ENCODE measurements at regions not wholly inside any gene's neighbourhood (a gene's known extent, or its start where the extent isn't known, plus 50 kb on each side); places are given as distances from the start of the nearest gene placed in this dataset.
A peak's percentile ranks its signal among the peaks of the same experiment; 100 is the strongest.

DNA sequence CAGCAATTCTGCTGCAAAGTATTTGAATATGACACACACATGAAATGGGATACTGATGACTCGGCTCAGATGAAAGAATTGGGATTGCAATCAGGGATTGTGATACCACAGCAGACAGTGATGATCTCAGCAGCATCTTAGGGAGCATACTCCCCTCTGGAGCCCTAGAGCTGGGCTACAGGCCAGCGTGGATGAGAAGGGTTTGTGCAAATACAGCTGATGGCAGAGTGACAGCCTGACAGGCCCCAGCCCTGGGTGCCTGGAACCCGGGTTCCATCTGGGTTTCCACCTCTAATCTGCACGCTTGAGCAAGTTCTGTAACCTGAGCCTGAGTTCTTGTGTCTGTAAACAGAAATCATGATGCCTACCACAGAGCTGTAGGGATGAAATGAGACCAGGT is 418.0 kb downstream of the LRATD1 start:
- H3K9me3 ChIP-seq (ENCODE audit: insufficient read depth, low read length, severe bottlenecking): no peaks in the 10 kb centered on the region
- no peaks in the 10 kb centered on the region for H3K36me3 ChIP-seq (ENCODE audit: insufficient read depth, low read length)
- no peaks in the 10 kb centered on the region for H3K79me2 ChIP-seq (ENCODE audit: insufficient read depth, low read length)
- H2AFZ ChIP-seq (ENCODE audit: low read depth, low read length): no peak overlapping the region
- ATAC-seq (ENCODE audit: insufficient read depth, low read depth) (no peak), DNase-seq (no peak)
- TF ChIP-seq EZH2 (IDR thresholded peaks at IDR 0.05; ENCODE audit: borderline replicate concordance, low read depth, low read length, severe bottlenecking): no peak
- TF ChIP-seq, protein P1, sequence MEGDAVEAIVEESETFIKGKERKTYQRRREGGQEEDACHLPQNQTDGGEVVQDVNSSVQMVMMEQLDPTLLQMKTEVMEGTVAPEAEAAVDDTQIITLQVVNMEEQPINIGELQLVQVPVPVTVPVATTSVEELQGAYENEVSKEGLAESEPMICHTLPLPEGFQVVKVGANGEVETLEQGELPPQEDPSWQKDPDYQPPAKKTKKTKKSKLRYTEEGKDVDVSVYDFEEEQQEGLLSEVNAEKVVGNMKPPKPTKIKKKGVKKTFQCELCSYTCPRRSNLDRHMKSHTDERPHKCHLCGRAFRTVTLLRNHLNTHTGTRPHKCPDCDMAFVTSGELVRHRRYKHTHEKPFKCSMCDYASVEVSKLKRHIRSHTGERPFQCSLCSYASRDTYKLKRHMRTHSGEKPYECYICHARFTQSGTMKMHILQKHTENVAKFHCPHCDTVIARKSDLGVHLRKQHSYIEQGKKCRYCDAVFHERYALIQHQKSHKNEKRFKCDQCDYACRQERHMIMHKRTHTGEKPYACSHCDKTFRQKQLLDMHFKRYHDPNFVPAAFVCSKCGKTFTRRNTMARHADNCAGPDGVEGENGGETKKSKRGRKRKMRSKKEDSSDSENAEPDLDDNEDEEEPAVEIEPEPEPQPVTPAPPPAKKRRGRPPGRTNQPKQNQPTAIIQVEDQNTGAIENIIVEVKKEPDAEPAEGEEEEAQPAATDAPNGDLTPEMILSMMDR (IDR thresholded peaks at IDR 0.05; ENCODE audit: borderline replicate concordance, extremely low read depth, low read length, poor library complexity, severe bottlenecking): no peak
- H3K4me2 ChIP-seq (ENCODE audit: insufficient read depth, low read length): no peak overlapping the region
- H3K4me3 ChIP-seq (ENCODE audit: low read depth in 1 of 2, low read length in 2 of 2): no peak overlapping the region
- H3K4me1 ChIP-seq (ENCODE audit: insufficient read depth, low read length): no peaks in the 10 kb centered on the region
- no peak overlapping the region for H3K9ac ChIP-seq (ENCODE audit: low read depth, low read length)
- no peaks in the 10 kb centered on the region for H3K27me3 ChIP-seq (ENCODE audit: insufficient read depth, low read length, poor library complexity)
- no peak overlapping the region for H3K27ac ChIP-seq (ENCODE audit: low read length)
- H4K20me1 ChIP-seq (ENCODE audit: insufficient read depth, low read length): no peaks in the 10 kb centered on the region

DNA sequence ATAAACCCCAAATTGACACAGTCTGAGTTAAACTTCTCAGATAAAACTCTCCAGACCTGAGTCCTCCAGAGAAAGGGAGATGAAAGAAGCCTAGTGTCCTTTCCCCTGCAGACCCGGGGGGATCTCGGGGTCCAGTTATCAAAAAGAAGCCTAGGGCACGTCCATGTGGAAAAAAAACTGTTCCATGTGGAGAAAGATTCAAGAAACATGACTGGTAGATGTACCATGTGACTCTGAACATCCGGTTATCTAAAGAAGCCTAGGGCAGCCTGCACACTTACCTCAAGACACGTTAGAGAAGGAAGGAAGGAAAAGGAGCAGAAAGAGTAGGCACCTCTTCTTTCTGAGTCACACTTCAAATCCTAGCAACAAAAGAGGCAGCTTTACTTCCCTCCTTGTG is 421.0 kb downstream of the LRATD1 start:
- no peak overlapping the region for H2AFZ ChIP-seq (ENCODE audit: low read depth, low read length)
- no peaks in the 10 kb centered on the region for H4K20me1 ChIP-seq (ENCODE audit: insufficient read depth, low read length)
- no peak overlapping the region for H3K27ac ChIP-seq (ENCODE audit: low read length)
- no peaks in the 10 kb centered on the region for H3K36me3 ChIP-seq (ENCODE audit: insufficient read depth, low read length)
- H3K79me2 ChIP-seq (ENCODE audit: insufficient read depth, low read length): no peaks in the 10 kb centered on the region
- H3K27me3 ChIP-seq (ENCODE audit: insufficient read depth, low read length, poor library complexity): no peaks in the 10 kb centered on the region
- no peaks in the 10 kb centered on the region for H3K4me1 ChIP-seq (ENCODE audit: insufficient read depth, low read length)
- no peak overlapping the region for H3K9ac ChIP-seq (ENCODE audit: low read depth, low read length)
- ATAC-seq (ENCODE audit: insufficient read depth, low read depth) (no peak), DNase-seq (no peak)
- H3K9me3 ChIP-seq (ENCODE audit: insufficient read depth, low read length, severe bottlenecking): no peaks in the 10 kb centered on the region
- TF ChIP-seq, protein P1 (IDR thresholded peaks at IDR 0.05; ENCODE audit: borderline replicate concordance, extremely low read depth, low read length, poor library complexity, severe bottlenecking): no peak
- TF ChIP-seq EZH2 (IDR thresholded peaks at IDR 0.05; ENCODE audit: borderline replicate concordance, low read depth, low read length, severe bottlenecking): no peak
- H3K4me2 ChIP-seq (ENCODE audit: insufficient read depth, low read length): no peak overlapping the region
- no peak overlapping the region for H3K4me3 ChIP-seq (ENCODE audit: low read depth in 1 of 2, low read length in 2 of 2)

DNA sequence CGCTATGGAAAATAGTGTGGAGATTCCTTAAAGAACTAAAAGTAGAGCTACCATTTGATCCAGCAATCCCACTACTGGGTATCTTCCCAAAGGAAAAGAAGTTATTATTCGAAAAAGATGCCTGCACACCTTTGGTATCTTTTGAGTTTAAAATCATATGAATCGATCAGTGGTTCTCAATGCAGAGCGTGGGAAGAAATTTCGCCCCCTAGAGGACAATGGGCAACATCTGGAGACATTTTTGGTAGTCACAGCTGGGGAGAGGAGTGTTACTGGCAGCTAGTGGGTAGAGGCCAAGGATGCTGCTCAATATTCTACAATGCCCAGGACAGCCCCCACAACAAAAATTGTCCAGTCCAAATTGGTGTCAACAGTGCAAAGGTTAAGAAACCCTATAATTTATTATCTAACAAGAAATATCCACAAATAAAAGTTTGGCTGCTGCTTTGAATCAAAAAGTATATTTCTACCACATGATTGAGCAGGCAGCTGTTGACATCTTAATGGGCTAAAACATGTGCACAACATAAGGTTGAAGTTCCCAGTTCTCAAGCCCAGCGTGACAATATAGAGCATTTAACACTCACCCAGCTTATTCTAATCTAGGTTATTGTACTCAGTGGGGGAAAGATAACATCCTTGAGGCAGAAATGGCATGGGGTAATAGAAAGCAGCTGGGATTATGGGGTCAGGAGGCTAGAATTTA is 425.7 kb downstream of the LRATD1 start:
- no peak for TF ChIP-seq EZH2 (IDR thresholded peaks at IDR 0.05; ENCODE audit: borderline replicate concordance, low read depth, low read length, severe bottlenecking)
- TF ChIP-seq, protein P1 (IDR thresholded peaks at IDR 0.05; ENCODE audit: borderline replicate concordance, extremely low read depth, low read length, poor library complexity, severe bottlenecking): peak; percentile 52
- no peaks in the 10 kb centered on the region for H4K20me1 ChIP-seq (ENCODE audit: insufficient read depth, low read length)
- H3K9ac ChIP-seq (ENCODE audit: low read depth, low read length): no peak overlapping the region
- peak; percentile 49; the same call in 1 of the 3 replicates for ATAC-seq (ENCODE audit: insufficient read depth, low read depth)
- H3K27ac ChIP-seq (ENCODE audit: low read length): no peak overlapping the region
- H2AFZ ChIP-seq (ENCODE audit: low read depth, low read length): no peak overlapping the region
- no peak overlapping the region for H3K4me2 ChIP-seq (ENCODE audit: insufficient read depth, low read length)
- H3K36me3 ChIP-seq (ENCODE audit: insufficient read depth, low read length): no peaks in the 10 kb centered on the region
- no peaks in the 10 kb centered on the region for H3K79me2 ChIP-seq (ENCODE audit: insufficient read depth, low read length)
- H3K9me3 ChIP-seq (ENCODE audit: insufficient read depth, low read length, severe bottlenecking): no peaks in the 10 kb centered on the region
- H3K27me3 ChIP-seq (ENCODE audit: insufficient read depth, low read length, poor library complexity): no peaks in the 10 kb centered on the region
- DNase-seq: peak; percentile 9
- no peaks in the 10 kb centered on the region for H3K4me1 ChIP-seq (ENCODE audit: insufficient read depth, low read length)
- no peak overlapping the region for H3K4me3 ChIP-seq (ENCODE audit: low read depth in 1 of 2, low read length in 2 of 2)
